ENCODE measurements at regions not wholly inside any gene's neighbourhood (a gene's known extent, or its start where the extent isn't known, plus 50 kb on each side); places are given as distances from the start of the nearest gene placed in this dataset.

DNA sequence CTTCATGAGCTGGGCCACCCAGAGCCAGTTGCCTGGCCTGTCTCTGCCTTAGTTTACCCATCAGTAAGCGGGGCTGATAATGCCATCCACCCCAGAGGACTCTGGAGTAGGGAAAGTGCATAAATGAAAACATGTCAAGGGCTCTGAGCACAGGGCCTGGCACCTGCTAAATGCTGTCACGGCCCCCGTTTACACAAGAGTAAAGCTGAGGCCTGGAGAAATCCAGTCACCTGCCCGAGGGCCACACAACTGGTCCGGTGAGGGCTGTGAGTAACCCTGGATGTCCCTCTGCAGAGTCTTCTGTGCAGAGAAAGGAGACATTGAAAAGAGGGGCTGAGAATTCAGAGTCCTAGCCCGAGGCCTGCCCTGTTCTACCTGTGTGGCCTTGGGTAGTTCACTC lies 110.6 kb upstream of the ANO1 start:
- no peak overlapping the region for H3K4me3 ChIP-seq (ENCODE audit: low read depth in 2 of 2, low read length in 2 of 2)
- CTCF ChIA-PET = no interaction called here
- no peaks in the 10 kb centered on the region for H3K9me3 ChIP-seq (ENCODE audit: control insufficient read depth, insufficient read depth, low read depth, low read length)
- intact Hi-C loops (cut with micrococcal nuclease; ENCODE audit: unreplicated experiment) = no loop called here
- TF ChIP-seq POLR2AphosphoS5 (IDR thresholded peaks at IDR 0.05; ENCODE audit: low read depth, low read length) (no peak), CTCF (IDR thresholded peaks at IDR 0.05) (no peak), SIN3A (IDR thresholded peaks at IDR 0.05; ENCODE audit: borderline replicate concordance, insufficient read depth, low read depth, low read length) (no peak), REST (IDR thresholded peaks at IDR 0.05; ENCODE audit: insufficient read depth in 1 of 2, low read depth in 2 of 2, low read length in 1 of 2) (no peak), TCF7L2 (IDR thresholded peaks at IDR 0.05; ENCODE audit: low read depth, low read length) (no peak)
- in situ Hi-C loops (cut with HindIII; ENCODE audit: low pct_unique_long_range_greater_than_20kb, low sequenced_read_pairs) = loop anchor here (25.0 kb wide), 1 partner anchor 220 kb away; no protein-coding TSS in a partner anchor
- POLR2A ChIA-PET = no interaction called here
- no peaks in the 10 kb centered on the region for H3K27me3 ChIP-seq (ENCODE audit: control insufficient read depth, insufficient read depth, low read length)
- ATAC-seq (no peak), DNase-seq (ENCODE audit: low read depth, low spot score) (no peak)
- H3K36me3 ChIP-seq (ENCODE audit: control insufficient read depth, insufficient read depth, low read length) = no peaks in the 10 kb centered on the region
- H3K27ac ChIP-seq (ENCODE audit: low read length) = no peak overlapping the region
- H3K4me1 ChIP-seq (ENCODE audit: control insufficient read depth, insufficient read depth, low read length) = no peaks in the 10 kb centered on the region; the same call in 1 of the 2 replicates
- no TSS peak for BruUV-seq (replicated peaks)

DNA sequence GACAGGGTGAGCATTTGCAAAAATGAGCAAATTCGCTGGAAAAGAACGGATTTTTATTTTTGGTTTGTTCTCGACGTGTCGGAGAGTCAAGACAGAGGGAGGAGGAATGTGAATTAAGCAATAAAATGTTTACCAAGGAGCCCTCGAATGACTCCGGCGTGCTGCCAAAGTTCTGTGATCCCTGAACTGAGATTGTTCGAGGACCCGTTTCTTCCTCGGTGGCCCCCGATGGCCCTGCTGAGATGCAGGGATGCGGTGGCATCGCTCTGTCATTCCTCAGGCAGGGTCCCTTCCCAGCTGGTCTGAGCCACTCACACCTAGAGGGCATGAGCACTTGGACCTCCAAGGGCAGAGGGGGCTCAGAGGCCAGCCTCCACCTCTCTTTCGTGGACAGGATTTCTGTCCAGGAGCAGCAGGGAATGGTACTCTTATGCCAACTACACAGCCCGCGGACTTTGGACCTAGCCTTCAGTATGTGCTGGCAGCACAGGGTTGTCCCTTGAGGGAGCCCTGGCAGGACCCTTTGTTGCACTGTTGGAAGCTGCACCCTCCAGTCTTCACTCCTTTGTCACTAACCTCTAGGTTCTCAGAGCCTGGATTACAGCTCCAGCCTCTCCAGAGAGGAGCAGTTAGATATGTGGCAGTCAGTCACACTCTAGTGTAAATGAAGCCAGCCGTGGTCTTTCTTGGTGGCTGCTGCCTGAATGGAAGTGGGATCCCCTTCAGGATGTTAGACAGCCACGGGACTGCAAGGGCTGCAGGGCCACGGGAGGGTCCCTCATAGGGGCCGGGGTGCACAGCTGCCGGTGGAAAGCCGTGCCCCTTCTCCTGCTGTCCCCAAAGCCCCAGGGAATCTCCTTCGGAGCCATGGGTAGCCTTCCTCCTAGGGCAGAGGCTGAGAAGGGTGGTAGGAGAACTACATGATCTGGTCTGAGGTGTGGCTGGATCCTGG lies 109.4 kb upstream of the ANO1 start:
- ATAC-seq = no peak
- CTCF ChIA-PET = no interaction called here

More for the DNA sequence above, 109.4 kb upstream of the ANO1 start:
- Histone ChIP-seq H3K9me3 (ENCODE audit: control insufficient read depth, insufficient read depth, low read depth, low read length) (no peaks in the 10 kb centered on the region), H3K27ac (ENCODE audit: low read length) (no peak overlapping the region), H3K36me3 (ENCODE audit: control insufficient read depth, insufficient read depth, low read length) (no peaks in the 10 kb centered on the region), H3K27me3 (ENCODE audit: control insufficient read depth, insufficient read depth, low read length) (no peaks in the 10 kb centered on the region), H3K4me3 (ENCODE audit: low read depth in 2 of 2, low read length in 2 of 2) (no peak overlapping the region), H3K4me1 (ENCODE audit: control insufficient read depth, insufficient read depth, low read length) (no peaks in the 10 kb centered on the region; the same call in 1 of the 2 replicates)
- POLR2A ChIA-PET = no interaction called here
- DNase-seq (ENCODE audit: low read depth, low spot score) = no peak
- BruUV-seq (replicated peaks) = no TSS peak
- intact Hi-C loops (cut with micrococcal nuclease; ENCODE audit: unreplicated experiment) (no loop called here), in situ Hi-C loops (cut with HindIII; ENCODE audit: low pct_unique_long_range_greater_than_20kb, low sequenced_read_pairs) (loop anchor here (25.0 kb wide), 1 partner anchor 219 kb away; no protein-coding TSS in a partner anchor)
- TF ChIP-seq CTCF (IDR thresholded peaks at IDR 0.05) (no peak), TCF7L2 (IDR thresholded peaks at IDR 0.05; ENCODE audit: low read depth, low read length) (no peak)

Data from Panc1 (cell line).